GM19240 (cell line): ENCODE measurements at regions not wholly inside any gene's neighbourhood (a gene's known extent, or its start where the extent isn't known, plus 50 kb on each side); places are given as distances from the start of the nearest gene placed in this dataset.

Experiments used
- DNase-seq: peaks from one replicate; pipeline ENCODE4 v3.0.0; 2011; ENCODE audit warnings: low spot score; ENCODE audit not compliant: insufficient read length

DNA sequence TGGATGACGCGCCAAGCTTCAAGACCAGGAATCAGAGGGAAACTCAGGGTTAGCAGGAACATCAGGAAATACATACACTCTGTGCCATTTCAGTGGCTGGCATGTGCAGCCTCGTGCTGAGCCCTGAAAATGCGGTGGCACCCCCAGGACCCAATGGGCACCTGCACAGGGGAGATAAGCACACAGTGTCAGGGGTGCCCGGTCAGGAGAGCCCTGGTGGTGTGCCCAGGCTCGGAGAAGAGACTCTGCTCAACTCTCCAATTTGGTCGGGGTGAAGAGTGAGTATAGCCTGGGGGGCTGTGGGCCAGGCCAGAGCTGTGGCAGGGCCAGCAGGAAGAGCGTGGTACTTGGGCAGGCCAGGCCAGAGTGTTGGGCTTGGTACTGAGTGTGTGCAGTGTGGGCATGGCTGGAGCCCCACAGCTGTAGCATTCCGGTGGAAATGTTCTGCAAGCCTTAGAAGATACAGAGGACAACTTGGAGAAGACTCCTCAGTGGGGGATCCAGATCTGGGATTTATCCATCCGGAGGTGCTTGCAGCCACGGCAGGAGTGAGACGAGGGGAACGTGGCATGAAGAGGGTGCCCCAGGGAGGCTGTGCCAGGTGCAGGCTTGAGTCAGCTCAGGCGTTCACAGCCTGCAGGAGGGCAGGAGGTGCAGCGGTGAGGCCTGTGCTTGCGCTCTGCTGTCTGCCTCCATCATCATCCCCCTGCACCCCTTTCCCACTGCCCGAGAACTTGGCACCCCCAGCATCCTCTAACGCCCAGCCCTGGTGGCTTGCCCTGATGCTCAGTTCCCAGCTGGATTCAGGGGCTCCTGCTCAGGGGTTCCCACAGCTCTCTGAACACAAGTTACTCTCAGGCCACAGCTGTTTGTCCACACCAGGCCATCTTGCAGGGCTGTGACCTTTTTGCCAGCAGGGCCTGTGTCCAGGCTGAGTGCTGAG, 451.7 kb upstream of the HS6ST1 start:
- no peak for DNase-seq

DNA sequence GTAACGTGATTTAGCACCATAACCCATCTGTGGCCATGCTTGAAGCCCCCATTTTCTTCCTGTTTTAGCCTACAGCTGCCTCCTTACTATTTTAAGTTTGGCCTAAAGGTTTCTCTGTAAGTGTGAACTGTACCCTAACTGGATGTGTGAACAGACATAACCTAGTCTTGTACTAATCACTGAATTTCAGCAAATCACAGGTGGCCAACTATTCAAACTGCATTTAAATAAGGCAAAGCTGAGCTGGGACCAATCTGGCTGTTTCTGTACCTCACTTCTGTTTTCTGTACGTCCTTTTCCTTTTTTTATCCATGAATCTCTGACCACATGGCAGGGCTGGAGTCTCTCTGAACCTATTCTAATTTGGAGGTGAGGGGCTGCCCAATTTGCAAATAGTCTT, 452.7 kb upstream of the HS6ST1 start:
- DNase-seq, result no peak

DNA sequence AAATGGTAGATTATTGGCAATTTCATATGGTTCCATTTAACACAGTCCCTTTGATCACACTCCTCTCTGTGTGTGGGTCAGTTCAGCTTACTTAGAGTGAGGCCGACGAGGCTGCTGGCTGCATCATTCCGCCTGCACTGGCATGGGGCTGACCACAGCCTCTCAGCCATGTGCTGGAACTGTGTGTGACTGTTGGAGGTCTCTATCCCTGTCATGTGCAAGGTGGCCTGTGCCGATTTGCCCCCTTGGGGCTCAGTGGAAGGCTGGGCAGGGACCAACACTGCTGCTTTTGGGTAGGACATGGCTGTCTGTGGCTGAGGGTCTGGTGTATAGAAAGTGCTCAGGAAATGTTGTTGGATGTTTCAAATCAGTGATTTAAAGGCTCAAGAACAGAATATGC, 454.0 kb upstream of the HS6ST1 start:
- DNase-seq, result no peak

DNA sequence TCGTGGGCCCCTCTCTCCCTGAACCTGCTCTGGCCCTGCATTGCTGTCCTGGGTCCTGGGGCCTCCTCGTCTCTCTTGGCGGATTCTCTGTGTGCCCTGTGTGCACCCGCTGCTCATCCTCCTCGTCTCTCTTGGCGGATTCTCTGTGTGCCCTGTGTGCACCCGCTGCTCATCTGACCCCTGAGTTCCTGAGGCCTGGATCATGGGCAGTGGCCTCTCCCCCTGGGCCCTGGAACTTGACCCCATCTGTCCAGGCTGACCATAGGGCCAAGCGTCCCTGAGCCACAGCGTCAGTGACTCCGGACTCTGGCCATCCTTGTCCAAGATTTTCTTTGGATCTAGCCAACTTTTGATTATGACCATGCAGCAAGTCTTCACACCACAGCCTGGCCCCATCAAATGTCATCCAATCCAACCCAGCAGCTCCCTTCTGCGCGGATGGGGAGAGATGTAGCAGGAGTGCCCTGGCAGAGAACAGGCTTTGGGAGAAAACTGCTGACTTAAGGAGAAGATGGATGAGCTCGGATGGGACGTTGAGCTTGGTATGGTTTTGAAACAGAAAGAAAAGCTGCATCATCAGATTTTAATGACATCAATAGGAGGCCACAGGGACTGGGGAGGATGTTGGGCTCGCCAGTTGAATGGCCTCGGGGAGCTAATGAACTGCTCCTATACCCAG, 455.1 kb upstream of the HS6ST1 start:
- DNase-seq, result no peak

DNA sequence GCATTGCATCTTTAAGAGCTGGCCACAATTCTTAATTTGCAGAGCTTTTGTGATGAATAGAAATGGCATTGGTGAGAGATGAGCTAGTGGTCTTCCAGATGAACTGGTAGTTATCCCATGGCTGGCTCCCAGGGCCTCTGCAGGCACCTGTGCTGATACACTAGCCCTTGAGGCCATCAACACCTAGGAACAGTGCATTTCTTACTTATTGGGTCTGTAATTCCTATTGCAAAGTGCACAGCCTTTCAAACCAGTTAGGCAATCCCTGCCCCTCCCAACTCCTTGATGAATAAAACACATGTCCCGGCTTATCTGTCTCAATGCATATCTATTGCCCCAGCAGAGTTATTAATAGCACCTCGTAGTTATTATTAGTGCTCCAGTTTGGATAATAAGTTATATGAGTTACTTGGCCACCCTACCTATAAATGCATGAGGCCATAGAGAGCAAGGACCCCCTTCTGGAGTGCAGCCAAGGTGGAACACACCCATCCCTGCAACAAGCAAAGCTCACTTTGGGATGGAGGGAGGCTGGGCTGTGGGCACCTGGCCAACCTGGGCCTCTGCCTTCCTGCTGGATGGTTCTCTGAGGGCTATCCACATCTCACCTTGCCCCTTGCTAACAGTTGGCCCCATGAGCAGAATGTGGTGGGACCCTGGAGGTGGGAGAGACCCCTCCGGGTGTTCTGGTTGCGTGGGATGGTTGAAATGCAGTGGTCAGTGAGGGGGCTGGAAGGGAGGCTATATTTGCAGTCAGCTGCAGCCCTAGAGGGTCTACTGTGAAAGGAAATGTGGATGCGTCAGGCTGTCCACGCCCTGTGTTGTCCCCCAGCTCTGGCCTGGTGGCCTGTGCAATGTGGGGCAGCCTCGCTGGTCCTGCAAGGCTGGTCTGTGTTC, 455.9 kb upstream of the HS6ST1 start:
- DNase-seq, result no peak

DNA sequence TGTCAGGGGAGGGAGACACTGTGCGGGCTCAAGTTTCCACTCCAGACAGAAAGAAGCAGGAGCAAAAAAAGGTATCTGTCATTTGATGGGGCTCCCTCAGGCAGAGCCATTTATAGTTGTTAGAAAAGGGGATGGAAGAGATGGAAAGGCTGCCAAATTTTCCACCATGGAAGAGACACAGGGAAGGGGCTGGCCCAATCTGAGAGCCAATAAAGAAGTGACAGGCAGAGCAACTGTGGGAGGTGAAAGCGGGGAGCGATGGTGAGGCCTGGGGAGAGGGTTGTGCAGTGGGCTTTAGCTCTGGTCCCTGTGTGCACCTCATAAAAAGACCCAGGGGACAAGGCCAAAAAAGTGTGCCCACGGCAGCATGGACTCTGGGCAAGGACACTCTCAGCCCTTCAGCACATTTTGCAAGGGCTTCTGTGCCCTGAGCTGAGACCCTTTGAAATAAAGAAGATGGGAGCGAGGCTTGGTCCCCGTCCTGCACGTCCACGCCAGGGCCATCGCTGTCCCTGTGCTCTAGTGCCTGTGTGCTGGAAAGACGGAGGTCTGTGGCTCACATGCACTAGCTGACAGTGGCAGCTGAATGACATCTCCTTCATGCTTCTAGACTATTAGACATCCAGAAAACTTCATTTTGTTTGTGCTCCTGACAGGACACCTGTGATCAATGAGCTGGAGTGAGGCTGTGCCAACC, 456.7 kb upstream of the HS6ST1 start:
- DNase-seq, result no peak

DNA sequence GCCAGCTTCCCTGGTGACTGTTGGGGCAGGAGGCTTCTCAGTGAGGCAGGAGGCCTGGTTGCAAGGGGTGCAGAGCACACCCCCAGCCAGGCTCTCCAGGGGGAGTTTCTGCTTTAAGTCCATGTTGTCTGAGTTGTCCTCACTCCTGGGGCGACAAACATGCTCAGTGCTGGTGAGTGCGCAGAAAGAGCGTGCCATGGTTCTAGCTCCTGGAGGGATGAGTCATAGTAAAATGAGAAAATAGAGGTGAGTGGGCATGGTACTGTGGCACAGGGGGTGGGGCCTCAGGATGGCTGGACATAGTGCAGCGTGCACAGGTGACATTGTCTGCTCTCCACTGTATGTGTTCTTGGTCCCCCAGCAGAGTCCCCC, 457.2 kb upstream of the HS6ST1 start:
- no peak for DNase-seq

DNA sequence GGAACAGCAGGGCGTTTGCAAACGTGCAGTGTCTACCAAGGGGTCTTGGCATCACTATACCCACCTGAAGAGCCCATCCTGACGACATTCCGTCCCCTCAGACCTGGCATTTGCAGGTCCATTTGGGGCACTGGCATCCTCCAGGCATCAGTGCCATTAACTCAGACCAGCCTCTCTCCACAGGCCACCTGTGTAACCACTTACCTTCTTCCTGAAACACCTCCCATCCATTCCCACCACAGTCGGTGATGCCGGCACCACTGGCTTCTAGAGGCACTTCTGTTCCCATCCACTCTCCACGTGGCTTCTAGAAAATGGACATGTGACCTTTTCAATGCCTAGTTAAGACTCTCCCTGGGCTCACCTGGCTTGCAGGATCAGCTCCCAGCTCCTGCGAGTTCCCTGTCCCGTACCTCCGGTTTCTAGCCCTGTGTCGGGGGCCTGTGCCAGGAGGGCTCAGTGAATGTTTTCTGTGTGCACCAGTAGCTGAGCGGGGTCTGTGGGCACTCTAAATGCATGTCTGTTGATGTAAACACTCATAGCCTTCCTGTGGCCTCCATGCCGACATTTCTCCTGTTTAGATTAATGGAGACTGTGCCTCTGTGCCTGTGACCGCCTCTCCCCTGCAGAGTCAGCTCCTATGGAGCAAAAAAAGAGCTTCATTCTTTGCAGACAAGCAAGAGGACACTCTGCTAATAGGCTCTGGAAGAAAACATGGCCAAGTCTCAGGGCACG, 458.0 kb upstream of the HS6ST1 start:
- no peak for DNase-seq

DNA sequence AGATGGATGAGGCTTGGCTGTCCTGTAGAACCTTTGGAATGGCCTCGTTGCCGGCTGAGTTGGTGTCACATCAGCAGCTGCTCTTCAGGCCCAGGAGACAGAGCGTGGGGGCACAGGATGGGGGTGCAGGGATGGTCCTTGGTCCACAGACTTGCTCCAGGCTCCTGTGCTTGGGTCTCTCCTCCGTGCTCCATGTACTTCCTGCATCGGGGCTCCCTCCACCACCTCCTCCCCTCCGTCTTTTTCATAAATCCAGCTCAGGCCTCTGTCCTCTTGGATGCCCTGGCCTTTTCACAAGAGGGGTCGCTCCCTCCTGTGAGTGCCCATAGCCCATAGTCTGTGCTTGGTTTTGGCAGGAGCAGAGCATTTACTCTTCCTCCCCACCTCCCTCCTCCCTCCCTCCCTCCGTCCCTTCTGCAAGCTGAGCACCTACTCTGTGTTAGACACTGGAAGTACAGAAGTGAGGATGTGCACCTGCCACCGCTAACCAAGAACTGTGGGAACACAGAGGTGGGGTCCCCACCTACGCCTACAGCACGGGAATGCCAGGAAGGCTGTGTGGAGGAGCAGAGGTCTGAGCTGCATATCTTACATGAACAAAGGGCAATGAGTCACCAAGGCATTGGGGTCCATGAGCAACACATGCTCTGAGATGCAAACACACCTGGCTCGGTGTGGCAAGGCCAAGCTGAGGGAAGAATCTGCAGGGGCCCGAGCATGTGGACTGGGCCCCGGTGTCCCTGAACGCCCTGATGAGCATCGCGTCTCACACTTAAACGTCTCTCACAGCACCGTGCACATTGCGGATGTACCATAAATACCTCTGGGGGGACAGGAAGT, 458.7 kb upstream of the HS6ST1 start:
- no peak for DNase-seq

DNA sequence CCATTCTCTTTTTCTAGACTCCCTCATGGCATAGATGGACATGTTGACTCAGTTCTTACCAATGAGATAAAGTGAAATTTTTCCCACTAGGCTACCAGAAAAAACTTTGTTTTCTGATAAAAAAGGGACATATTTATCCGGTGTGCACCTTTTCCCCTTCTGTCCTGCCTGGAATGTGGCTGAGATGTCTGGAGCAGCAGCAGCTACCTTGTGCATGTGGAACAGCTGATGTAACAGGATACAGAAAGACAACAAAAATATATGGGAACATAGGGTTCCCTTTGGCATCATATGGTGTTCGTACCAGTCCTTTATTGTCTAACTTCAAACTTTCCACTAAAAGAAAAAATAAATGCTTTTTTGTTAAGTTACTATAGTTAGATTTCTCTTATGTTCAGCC, 460.2 kb upstream of the HS6ST1 start:
- no peak for DNase-seq

DNA sequence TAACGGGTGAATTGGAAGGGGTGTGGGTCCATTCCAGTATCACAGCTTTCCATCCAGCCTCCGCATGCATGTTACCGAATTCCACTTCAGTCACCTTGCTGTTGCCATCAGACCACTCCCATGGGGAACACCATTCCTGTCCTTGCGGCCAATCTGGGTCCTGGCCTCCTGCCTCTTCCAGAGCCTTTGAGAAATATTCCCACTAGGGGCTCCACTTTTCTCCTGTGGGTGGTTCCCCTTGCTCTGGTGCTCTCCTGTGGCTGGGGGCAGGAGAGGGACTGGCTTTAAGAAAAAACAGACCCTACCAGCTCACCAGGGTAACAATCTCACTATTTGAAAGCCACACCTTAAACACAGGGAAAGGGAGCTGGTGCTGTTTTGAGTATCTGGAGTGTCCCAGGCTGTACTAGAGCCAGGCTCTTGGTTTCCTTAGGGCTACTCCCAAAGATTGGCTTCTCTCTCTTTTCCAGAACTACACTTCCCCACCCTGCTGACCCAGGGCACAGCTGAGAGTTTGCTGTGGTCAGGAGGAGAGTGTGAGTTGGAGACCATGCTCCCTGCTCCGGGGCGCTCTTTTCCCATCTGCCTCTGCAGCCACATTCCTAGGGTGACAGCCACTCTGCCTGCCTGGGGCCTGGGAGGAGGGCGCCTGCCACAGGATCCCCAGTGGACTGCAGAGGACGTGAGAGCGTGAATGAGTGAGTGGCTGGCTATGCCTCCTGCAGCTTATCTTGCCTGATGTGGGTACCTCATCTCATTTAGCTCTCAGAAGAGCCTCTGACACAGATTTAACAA, 460.8 kb upstream of the HS6ST1 start:
- no peak for DNase-seq

DNA sequence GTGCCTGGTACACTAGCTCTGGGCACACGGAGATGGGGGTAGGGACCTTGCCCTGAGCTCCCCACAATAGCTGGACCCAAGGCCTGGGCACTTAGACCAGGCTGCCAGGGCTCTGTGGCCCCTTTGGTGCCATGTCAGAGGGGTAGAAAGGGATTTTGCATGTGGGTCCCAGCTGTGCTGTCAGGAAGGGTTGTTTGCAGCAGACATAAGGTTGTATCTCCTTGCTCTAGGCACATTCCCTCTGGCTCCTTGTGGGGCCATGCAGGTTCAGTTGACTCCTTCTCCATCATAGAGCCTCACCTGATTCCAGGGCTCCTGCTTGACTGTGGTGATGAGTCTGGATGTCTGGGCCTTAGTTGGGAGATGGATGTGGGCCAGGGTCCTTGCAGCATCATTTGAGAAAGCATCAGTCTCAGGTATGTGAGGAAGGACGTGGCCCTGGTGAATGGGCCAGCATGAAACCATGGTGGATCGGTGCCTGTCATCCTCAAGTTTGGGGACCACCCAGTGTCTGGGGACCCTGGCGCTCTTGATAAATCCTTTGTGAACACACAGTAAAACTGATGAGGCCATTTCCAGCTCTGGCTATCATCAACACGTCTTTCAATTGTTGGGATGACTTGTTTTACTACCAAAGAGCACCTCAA, 461.9 kb upstream of the HS6ST1 start:
- no peak for DNase-seq

DNA sequence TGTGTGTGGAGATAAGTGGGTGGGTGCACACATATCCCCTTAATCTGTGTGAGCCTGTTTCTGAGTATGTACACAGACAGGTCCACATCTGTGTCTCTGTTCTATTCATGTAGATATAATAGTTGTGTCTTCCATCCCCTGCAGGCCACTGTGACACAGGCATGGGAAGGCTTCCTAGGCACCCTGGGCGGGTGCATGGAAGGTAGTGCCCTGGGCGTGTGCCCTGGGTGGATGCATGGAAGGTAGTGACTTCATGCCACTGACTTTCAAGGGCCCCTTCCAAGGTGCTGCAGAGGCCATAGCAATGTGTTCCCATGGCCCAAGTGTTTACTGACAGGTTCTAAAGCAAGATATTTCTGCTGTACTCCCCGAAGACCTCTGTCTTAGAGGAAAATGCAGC, 462.5 kb upstream of the HS6ST1 start:
- DNase-seq, result no peak

DNA sequence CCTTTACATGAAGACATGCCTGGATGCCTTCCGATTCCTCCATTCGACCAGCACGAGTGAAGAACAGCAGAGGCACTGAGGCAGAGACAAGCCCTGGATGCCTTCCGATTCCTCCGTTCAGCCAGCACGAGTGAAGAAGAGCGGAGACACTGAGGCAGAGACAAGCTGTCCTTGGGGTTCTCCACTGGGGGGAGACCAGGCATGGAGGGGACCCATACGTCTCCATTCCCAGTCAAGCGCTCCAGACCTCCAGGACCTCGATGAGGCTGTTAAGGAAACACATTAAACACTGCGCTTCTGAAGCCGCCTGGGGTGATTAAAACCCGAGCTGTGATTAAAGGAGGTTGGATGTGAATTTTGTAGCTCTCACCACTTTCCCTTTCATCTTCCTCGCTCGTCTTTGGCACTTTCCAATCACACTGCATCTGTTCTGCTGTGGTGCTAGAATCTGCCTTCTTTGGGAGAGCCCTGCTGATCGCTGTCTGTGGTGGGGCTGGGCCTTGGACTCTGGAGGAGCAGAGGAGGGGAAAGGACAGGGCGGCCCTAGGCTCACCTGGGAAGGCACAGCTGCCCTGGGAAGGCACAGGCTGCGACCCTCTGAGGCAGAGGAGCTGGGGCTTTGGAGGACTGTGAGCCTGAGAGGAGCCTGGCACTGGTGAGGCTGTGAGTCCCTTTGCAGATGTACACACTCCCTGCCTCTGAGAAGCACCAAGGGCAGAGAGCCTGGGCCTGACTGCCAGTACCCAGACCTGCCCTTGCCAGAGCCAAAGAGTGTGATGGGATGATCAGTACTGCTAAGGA, 463.1 kb upstream of the HS6ST1 start:
- DNase-seq, result no peak

DNA sequence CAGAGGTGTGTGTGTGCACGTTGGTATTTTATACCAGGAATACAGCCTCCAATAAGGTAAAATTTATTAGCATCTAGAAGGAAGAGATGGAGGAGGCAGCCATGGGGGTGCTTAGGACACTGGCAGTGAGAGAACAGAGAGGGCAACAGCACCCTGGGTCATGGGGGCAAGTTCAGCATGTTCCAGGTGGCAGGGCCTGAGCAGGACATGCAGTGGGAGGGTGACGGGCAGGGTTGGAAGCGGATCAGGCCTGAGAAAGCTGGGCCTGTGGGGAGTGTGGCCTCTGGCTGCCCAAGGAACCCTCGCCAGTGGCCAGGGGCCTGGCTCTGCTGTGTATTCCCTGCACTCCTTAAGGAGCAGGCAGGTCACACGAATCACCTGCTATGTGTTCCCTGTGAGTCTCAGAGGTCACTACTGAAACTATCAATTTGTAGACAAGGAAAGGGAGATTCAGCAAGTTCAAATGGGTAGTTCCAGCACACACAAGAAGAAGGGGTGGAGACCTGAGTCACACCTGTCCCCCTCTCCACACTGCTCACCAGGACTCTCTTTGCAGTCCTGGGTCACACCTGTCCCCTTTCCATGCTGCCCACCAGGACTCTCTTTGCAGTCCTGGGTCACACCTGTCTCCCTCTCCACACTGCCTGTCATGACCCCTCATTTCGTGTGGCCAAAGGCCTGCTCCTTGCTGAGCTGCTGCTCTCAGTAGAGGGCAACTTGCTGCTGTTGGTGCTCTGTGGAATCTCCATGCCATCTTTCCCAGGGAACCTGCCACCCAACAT, 463.9 kb upstream of the HS6ST1 start:
- no peak for DNase-seq

DNA sequence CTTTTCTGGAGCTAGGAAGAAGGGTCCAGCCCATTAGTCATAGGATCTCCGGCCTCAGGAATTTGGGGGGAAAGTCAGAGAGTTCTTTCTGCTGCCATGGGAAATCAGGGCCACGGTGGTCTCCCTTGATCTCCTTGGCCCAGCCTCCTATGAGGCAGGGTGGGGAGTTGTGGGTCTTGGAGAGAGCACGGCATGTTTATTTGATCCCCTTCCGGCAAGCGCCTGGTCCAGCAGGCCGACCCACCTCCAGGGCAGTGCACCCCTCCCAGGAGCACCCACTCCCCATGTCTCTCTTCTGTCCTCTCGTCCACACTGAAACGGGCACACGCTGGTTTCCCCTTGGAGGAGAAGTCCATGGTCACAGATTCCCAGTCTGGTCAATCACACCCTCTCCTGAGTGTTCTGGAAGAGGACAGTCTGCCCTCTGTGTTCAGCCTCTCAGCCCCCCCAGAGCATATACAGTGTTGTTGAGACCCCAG, 464.6 kb upstream of the HS6ST1 start:
- no peak for DNase-seq

DNA sequence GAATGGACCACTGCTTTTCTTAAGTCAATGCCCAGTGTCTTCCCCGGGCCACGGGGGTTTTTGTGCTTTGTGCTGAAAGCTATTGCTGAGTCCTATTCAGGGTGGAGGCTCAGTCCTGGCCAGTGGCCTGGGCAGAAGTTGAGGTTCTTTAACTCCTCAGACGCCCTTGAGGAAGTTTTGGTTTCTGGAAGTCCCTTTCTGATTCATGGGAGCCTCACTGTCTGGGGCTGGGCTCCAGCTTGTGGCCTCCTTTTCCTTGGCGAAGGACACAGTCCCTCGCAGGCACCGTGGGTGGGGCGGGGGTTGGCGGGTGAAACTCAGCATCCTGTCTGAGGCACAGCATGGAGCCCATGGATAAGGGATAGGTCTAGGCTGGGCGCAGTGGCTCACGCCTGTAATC, 465.2 kb upstream of the HS6ST1 start:
- no peak for DNase-seq
